ENCODE measurements at regions not wholly inside any gene's neighbourhood (a gene's known extent, or its start where the extent isn't known, plus 50 kb on each side); places are given as distances from the start of the nearest gene placed in this dataset.
"Not testable (repeated sequence)": the region's sequence is repeated elsewhere in the genome, so short reads cannot be mapped to it uniquely, and the experiment has no call there.

- no peak for DNase-seq
These were observed 234.5 kb downstream of the PCSK1 start for GRCh38 chr5:96198356-96199058.

- not testable (repeated sequence) for DNase-seq
These were observed 235.3 kb downstream of the PCSK1 start for GRCh38 chr5:96197767-96198166.

- DNase-seq: no peak
These were observed 235.7 kb upstream of the ELL2 start for GRCh38 chr5:96197347-96197746.

DNA sequence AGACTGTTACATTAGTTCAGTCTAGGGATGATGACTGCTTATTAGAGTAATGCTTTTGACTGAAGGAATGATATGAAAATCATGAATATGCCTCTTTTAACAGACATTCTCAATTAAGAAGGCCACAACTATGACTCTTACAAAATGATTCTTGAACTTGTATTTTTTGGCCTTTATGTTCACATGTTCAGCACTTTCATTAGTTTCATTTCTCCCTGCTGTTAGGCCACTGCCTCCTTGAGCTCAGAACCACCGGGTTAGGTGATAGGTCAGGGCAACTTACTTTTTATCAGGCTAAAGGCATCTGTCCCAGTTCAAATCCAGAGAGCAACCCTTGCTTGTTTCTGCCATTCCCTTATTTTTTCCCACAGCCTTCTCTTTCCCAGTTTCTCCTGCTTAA lies 235.2 kb upstream of the ELL2 start:
- no peak for DNase-seq

DNA sequence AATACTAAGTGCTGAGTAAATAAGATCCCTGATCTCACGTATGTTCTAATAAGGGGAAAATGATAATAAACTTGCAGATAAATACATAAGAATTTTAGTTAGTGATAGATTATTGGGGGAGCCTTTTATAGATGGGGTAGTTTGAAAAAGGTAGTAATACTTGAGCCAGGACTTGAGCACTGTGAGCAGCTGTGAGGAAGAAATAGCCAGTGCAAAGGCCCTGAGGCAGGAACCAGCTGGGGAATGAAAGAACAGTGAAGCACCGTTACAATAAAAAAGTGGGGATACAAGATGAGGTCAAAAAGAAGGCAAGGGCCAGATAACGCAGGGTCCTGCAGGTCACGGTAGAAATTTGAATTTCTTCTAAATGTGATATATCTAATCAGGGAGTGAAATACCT lies 234.8 kb upstream of the ELL2 start:
- no peak for DNase-seq

DNA sequence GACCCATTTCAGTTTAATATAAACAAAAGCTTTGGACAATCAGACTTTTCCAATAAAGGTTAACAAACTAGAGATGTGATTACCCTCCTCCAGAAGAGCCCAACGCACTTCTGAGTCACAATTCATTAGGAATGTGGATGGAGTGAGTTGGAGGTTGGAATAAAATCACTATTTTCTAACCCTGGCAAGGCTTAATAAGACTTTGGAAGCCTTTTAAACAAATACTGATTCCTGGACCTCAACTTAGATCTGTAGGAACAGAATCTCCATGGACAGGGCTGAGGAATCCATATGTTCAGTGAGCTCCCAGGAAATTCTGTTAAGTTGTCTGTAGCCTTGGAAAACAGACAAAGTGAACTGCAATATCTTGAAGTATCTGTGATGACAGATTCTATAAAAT lies 233.5 kb upstream of the ELL2 start:
- DNase-seq: no peak

GRCh38 chr5:96194593-96194992 lies 232.9 kb upstream of the ELL2 start:
- DNase-seq: no peak

GRCh38 chr5:96193946-96194345 lies 232.3 kb upstream of the ELL2 start:
- DNase-seq: no peak

GRCh38 chr5:96189987-96190386 lies 228.3 kb upstream of the ELL2 start:
- no peak for DNase-seq

DNA sequence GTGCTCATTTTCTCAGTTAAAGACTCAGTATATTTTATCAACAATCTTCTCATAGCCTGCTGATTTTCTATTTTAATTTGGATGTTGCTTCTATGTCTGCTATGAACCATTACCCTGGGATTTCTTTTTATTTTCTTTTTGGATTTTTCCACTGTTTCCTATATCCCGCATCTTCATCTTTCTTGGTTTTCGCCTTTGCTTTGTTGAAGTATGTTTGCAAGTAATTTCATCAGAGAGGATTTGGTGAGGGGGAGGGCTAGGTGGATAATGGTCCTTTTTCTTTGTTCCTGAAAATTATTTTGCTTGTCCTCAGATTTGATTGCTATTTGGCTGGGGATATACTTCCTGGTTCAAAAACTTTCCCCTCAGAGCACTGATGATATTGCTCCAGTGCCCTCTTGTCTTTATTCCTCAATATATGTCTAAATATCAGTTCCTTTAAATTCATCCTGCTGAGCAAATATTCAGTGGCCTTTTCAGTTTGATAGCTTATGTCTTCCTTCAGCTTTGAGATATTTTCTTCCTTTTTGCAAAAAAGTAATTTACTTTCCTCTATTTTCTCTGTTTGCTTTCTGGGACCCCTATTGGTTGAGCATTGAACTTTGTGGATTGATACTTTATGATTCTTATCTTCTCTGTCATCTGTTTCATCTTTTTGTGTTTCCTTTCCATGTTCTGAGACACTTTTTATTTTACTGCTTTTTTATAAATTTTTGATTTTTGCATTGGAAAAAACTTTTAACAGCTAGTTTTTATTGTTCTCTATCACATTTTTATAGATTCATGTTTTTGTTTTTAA lies 227.6 kb upstream of the ELL2 start:
- no peak for DNase-seq

- DNase-seq: no peak
These were observed 225.8 kb upstream of the ELL2 start for GRCh38 chr5:96187309-96188027.

- not testable (repeated sequence) for DNase-seq
These were observed 222.9 kb upstream of the ELL2 start for GRCh38 chr5:96184510-96184909.

GRCh38 chr5:96180684-96181435 lies 219.2 kb upstream of the ELL2 start:
- DNase-seq: no peak

- DNase-seq: no peak
These were observed 215.7 kb upstream of the ELL2 start for GRCh38 chr5:96177303-96177869.

DNA sequence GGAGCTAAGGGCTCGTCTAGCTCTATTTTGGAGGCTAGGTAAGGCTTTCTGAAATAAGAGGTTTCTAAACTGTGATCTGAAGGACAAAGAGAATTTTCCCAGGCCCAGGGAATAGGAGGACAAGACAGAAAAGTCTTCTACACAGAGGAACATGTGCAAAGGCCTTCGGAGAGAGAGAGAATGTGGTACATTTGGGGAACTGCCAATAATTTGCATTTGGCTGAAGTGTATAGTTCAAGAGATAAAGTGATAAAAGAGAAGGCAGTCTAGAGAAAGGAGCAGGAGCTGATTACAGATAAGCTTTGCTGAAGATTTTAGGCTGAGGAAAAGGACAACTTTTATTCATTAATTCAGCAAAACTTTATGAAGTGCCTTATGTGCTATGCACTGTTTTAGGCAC lies 214.4 kb upstream of the ELL2 start:
- no peak for DNase-seq

DNA sequence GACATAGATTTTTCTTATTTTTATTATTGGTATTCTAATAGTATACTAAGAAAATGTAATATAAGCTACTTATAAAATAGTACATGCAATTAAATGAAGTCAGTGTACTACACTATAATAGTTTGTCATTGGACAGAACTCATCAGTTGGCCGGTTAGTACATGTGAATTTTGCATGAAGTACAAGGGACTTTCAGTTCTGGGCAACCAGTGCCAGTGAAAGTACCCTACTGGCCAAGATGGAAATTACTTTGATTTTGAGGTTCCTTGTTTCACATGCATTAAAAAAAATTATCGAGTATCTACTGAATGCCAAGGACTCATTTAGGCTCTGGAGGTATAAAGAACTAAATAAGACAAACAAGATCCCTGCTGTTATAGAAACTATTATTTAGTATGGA lies 213.4 kb upstream of the ELL2 start:
- DNase-seq: no peak

DNA sequence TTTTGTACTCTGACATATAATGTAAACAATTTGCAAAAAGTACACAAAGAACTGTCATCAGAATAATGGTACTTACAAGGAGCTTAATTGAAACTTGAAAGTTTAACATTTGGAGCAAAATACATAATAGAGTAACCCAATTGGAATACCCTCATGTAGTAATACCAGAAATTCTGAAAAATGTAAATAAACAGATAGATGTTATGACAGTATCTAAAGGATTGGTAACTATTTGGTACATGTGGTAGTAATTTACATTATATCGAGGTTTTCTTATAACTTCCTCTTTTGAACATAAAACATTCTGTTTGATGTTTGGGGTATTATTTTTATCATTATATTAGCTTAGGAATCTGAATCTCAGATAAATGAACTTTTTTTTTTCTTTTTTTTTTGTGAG lies 211.7 kb upstream of the ELL2 start:
- no peak for DNase-seq

DNA sequence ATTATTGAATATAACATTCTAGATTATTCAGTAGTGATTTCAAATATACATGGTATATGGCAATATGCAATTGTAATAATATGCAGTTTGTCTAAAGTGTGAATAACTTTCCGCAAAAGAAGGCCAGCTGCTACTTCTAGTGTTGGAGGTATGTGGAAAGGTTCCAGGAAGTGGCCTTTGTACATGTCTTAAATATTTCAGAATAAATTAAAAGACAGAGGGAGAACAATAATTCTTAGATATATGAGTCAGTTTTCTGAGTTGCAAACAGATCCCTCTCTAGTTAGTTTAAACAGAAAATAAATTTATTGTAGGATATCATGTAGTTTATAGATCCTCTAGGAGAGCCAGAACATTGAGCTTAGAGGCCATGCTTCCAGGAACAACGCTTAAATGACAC lies 210.8 kb upstream of the ELL2 start:
- DNase-seq: no peak

DNA sequence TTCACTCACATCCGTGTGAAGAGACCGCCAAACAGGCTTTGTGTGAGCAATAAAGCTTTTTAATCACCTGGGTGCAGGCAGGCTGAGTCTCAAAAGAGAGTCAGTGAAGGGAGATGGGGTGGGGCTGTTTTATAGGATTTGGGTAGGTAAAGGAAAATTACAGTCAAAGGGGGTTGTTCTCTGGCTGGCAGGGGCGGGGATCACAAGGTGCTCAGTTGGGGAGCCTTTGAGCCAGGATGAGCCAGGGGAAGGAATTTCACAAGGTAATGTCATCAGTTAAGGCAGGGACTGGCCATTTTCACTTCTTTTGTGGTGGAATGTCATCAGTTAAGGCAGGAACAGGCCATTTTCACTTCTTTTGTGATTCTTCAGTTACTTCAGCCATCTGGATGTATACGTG lies 210.3 kb upstream of the ELL2 start:
- DNase-seq: not testable (repeated sequence)

GRCh38 chr5:96170481-96171125 lies 209.0 kb upstream of the ELL2 start:
- not testable (repeated sequence) for DNase-seq

DNA sequence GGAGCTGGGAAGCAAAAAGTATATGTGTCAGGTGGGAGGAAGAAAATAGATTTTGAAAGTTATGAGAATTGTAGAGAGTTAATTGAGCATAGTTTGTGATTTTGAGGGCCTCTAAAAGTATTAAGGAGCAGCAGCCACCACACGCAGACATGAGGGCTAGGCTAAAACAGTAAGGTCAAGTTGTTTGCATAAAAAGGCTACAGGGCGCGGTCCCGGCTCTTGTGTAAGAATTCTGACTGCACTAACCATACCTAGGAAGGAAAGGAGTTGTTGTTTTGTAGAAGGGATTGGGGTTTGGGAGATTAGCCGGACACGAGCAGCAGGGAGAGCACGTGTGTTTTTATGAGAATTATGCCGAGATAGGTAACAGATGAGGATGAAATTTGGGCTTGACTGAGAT lies 207.2 kb upstream of the ELL2 start:
- not testable (repeated sequence) for DNase-seq

DNA sequence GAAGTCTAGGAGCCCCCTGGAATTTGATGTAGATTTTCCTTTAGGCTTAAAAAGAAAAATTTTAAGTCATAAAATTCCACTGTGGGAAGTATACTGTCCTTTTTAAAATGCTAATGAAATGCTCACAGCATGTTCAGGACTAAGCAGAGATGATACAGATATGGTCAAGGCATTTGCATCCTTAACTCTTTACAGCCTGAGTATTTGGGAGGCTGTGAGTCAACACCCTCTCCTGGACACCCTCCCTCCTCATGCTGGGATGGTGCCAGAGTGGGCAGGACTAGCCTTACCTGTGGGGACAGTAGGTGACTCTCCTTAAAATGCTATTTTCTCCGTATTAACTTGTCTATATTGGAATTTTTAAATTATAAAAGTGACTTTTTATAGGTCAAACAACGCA lies 197.4 kb upstream of the ELL2 start:
- DNase-seq: no peak

All from NCI-H748 treated with DMSO at 0.1 percent for 48 hours (cell line).